HepG2 (cell line): ENCODE measurements at regions not wholly inside any gene's neighbourhood (a gene's known extent, or its start where the extent isn't known, plus 50 kb on each side); places are given as distances from the start of the nearest gene placed in this dataset.

Experiments used
- ATAC-seq: fragments of 200-7000 bp; cut with Tn5 transposase; 3 replicates; pipeline ENCODE4 v1.9.1; 2020; ENCODE audit warnings: mild to moderate bottlenecking, moderate library complexity
- BruUV-seq: library from RNA; stranded (reverse); fragments of 400-500 nt; replicated peaks from 2 replicates; lab custom pipeline; 2021; lab: Mats Ljungman, UMichigan
- CTCF ChIA-PET: fragments of 300-600 bp; formaldehyde crosslinking; extraction: SDS; loops from one replicate; lab custom pipeline; 2021; ENCODE audit warnings: low total read pairs, inconsistent platforms, low intra/inter-chr PET ratio; lab: Yijun Ruan, JAX
- POLR2A ChIA-PET: fragments of 350-600 bp; sonication (Branson Sonifier 250); formaldehyde crosslinking; loops from one replicate; lab custom pipeline; 2020; ENCODE audit warnings: antibody characterized with exemption, inconsistent platforms; lab: Yijun Ruan, JAX
- DNase-seq: peaks from one replicate; pipeline ENCODE4 v3.0.0-alpha.2; 2015; ENCODE audit warnings: low spot score
- FAIRE-seq: peaks from 3 replicates; lab custom pipeline; 2011; peaks lifted over from hg19 to GRCh38; lab: Jason Lieb, UNC
- H2AFZ ChIP-seq: one replicate; pipeline ENCODE4 v1.6.1; 2011; ENCODE audit warnings: low read length, inconsistent platforms
- H3K27ac ChIP-seq: fragments of 300-600 bp; 3 replicates; pipeline ENCODE4 v1.8.0; 2011; ENCODE audit warnings: mixed run types, mild to moderate bottlenecking, mixed read lengths, low read length, inconsistent platforms; ENCODE audit not compliant: insufficient read depth; ENCODE audit errors: extremely low read length
- H3K27me3 ChIP-seq, 2 experiments: fragments of 200-600 bp in 1 of 2; 2 replicates in 1 of 2; 3 replicates in 1 of 2; pipeline versions ENCODE4 v1.6.0 to v1.8.0; 2011; ENCODE audit warnings: low read length in 2 of 2, mild to moderate bottlenecking in 2 of 2, moderate library complexity in 2 of 2, inconsistent platforms in 1 of 2; ENCODE audit not compliant: insufficient read depth in 2 of 2, control insufficient read depth in 1 of 2
- H3K36me3 ChIP-seq, 2 experiments: fragments of 200-600 bp in 1 of 2; replicated peaks in 1 of 2; 2 replicates in 1 of 2; 3 replicates in 1 of 2; pipeline versions ENCODE4 v1.5.1 to v1.8.0; 2011; ENCODE audit warnings: low read length in 2 of 2, inconsistent platforms in 1 of 2; ENCODE audit not compliant: insufficient read depth in 2 of 2, control insufficient read depth in 1 of 2
- H3K4me1 ChIP-seq: 2 replicates; pipeline ENCODE4 v1.5.1; 2012; ENCODE audit warnings: low read length, inconsistent platforms; ENCODE audit not compliant: insufficient read depth
- H3K4me2 ChIP-seq: 2 replicates; pipeline ENCODE4 v1.6.0; 2011; ENCODE audit warnings: low read depth, low read length, inconsistent platforms
- H3K4me3 ChIP-seq, 3 experiments: fragments of 200-600 bp in 1 of 3; sonication (generic), shearing (Covaris generic) in 1 of 3; replicated peaks in 1 of 3; 2 replicates each; pipeline ENCODE4 v1.5.1; 2011 to 2016; ENCODE audit warnings: low read length in 3 of 3, inconsistent platforms in 2 of 3, low read depth in 2 of 3, mild to moderate bottlenecking in 2 of 3, control low read depth in 1 of 3, mixed read lengths in 1 of 3; ENCODE audit not compliant: insufficient read depth in 1 of 3
- H3K79me2 ChIP-seq: one replicate; pipeline ENCODE4 v1.6.1; 2011; ENCODE audit warnings: low read length, inconsistent platforms; ENCODE audit not compliant: insufficient read depth
- H3K9ac ChIP-seq: 2 replicates; pipeline ENCODE4 v1.6.0; 2011; ENCODE audit warnings: mild to moderate bottlenecking, low read depth, low read length, inconsistent platforms; ENCODE audit not compliant: insufficient read depth
- H3K9me3 ChIP-seq: 2 replicates; pipeline ENCODE4 v1.5.1; 2012; ENCODE audit warnings: mild to moderate bottlenecking, low read length
- H4K20me1 ChIP-seq: 2 replicates; pipeline ENCODE4 v1.6.0; 2011; ENCODE audit warnings: inconsistent platforms, mild to moderate bottlenecking, low read length, moderate library complexity; ENCODE audit not compliant: insufficient read depth
- CEBPG ChIP-seq: IDR thresholded peaks from 2 replicates; pipeline ENCODE4 v1.6.1; 2016
- ELF4 ChIP-seq: sonication (generic); formaldehyde crosslinking; IDR thresholded peaks from 2 replicates; pipeline ENCODE4 v1.5.0; 2020; ENCODE audit warnings: missing genetic modification reagents, mild to moderate bottlenecking, moderate library complexity, borderline replicate concordance
- GATAD2A ChIP-seq: IDR thresholded peaks from 2 replicates; pipeline ENCODE4 v1.6.1; 2016
- GZF1 ChIP-seq: sonication (generic); formaldehyde crosslinking; IDR thresholded peaks from 2 replicates; pipeline ENCODE4 v1.5.1; 2020; ENCODE audit warnings: mild to moderate bottlenecking, missing genetic modification reagents
- HNF1B ChIP-seq: sonication (generic); formaldehyde crosslinking; IDR thresholded peaks from 2 replicates; pipeline ENCODE4 v1.5.1; 2020; ENCODE audit warnings: mild to moderate bottlenecking, moderate library complexity, missing genetic modification reagents
- NFIC ChIP-seq: IDR thresholded peaks from 2 replicates; pipeline ENCODE4 v1.6.1; 2012; ENCODE audit warnings: mild to moderate bottlenecking, low read length, inconsistent platforms
- NFKB2 ChIP-seq: sonication (generic); formaldehyde crosslinking; IDR thresholded peaks from 2 replicates; pipeline ENCODE4 v1.4.0; 2020; ENCODE audit warnings: missing genetic modification reagents, borderline replicate concordance
- RXRB ChIP-seq: IDR thresholded peaks from 2 replicates; pipeline ENCODE4 v1.6.1; 2016; ENCODE audit warnings: borderline replicate concordance, missing genetic modification reagents, missing compliant biosample characterization
- SMARCE1 ChIP-seq: fragments of 450-650 bp; IDR thresholded peaks from 2 replicates; pipeline ENCODE4 v1.6.1; 2017; ENCODE audit warnings: borderline replicate concordance
- TARDBP ChIP-seq: sonication (generic); formaldehyde crosslinking; IDR thresholded peaks from 2 replicates; pipeline ENCODE4 v1.8.0; 2022; ENCODE audit warnings: mild to moderate bottlenecking, missing genetic modification reagents
- ZNF274 ChIP-seq: sonication (generic); formaldehyde crosslinking; IDR thresholded peaks from 2 replicates; pipeline ENCODE4 v1.5.1; 2020; ENCODE audit warnings: mild to moderate bottlenecking, missing genetic modification reagents
- ZNF331 ChIP-seq: sonication (generic); formaldehyde crosslinking; IDR thresholded peaks from 2 replicates; pipeline ENCODE4 v1.4.0; 2020; ENCODE audit warnings: missing genetic modification reagents
- WGBS: methylation state at CpG from one replicate; pipeline ENCODE4 v1.1.6; 2017; ENCODE audit warnings: low lambda C conversion rate; 5-methylcytosine and 5-hydroxymethylcytosine counted together
- in situ Hi-C: cut with HindIII; loops from 2 replicates; pipeline ENCODE4 v1.10.0; 2017; ENCODE audit warnings: low pct_unique_long_range_greater_than_20kb; ENCODE audit not compliant: extremely low pct_ligation_motif_present
- intact Hi-C: fragments of 100-400 bp; cut with micrococcal nuclease; formaldehyde crosslinking; loops from one replicate; pipeline ENCODE4 v1.10.0; 2022; ENCODE audit not compliant: unreplicated experiment
- TF ChIP-seq, protein P1 (sequence below): sonication (generic); formaldehyde crosslinking; IDR thresholded peaks from 2 replicates; pipeline ENCODE4 v1.4.0; 2020; ENCODE audit warnings: missing genetic modification reagents
- TF ChIP-seq, protein P2 (sequence below): sonication (generic); formaldehyde crosslinking; IDR thresholded peaks from 2 replicates; pipeline ENCODE4 v1.8.1; 2022; ENCODE audit warnings: mild to moderate bottlenecking, missing genetic modification reagents

GRCh38 chr1:59066236-59066635 lies 230.7 kb upstream of the FGGY start:
- no peak overlapping the region for H3K4me3 ChIP-seq
- peak; percentile 57; the same call in 2 of the 3 replicates for ATAC-seq
- ChIA-PET POLR2A (no interaction called here), CTCF (no interaction called here)
- in situ Hi-C loops = no loop called here
- DNase-seq = no peak
- H3K27me3 ChIP-seq = no peaks in the 10 kb centered on the region; a peak in 1 of 5 replicates
- no peaks in the 10 kb centered on the region for H3K36me3 ChIP-seq
- 0% methylated on average over 2 of the region's 2 CpGs for WGBS
- no peak overlapping the region for H3K27ac ChIP-seq
- H3K4me2 ChIP-seq = no peak overlapping the region; the same call in 1 of the 2 replicates
- intact Hi-C loops = no loop called here
- TF ChIP-seq HNF1B (0 out of 2 replicates have a peak, but pooled peaks have one; percentile 11), GZF1 (no peak)
- TF ChIP-seq, all 625 proteins: peak for 1
- FAIRE-seq = no peak
- Histone ChIP-seq H2AFZ (no peak overlapping the region), H3K4me1 (peaks cover 43% of the 10 kb centered on the region), H3K9ac (no peak overlapping the region), H3K9me3 (no peaks in the 10 kb centered on the region), H3K79me2 (no peaks in the 10 kb centered on the region), H4K20me1 (no peaks in the 10 kb centered on the region)
- BruUV-seq = no TSS peak

DNA sequence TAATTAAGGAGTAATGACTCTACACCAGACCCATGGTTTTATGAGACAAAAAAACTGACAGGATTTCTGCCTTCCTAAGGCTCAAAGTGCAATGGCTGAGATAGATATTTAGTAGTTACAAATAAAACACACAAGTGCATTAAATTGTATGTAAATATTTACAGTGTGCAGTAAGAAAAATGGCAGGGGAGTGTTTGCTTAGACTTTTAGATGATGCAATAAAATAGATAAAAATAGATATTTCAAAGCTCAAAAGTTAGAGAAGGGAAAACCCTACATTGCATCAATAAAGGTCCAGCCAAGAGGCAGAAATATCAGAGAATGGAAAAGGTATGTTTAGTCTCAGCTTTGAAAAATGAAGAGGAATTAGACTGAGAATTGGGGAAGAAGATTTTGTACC lies 226.3 kb upstream of the FGGY start:
- no peak overlapping the region for H2AFZ ChIP-seq
- peak; percentile 44 for DNase-seq
- in situ Hi-C loops = no loop called here
- H3K9ac ChIP-seq = peak overlapping the region; percentile 73
- FAIRE-seq = no peak
- H3K27ac ChIP-seq = peak overlapping the region; percentile 80
- no peak overlapping the region for H3K4me3 ChIP-seq
- no peak; the same call in 2 of the 3 replicates for ATAC-seq
- intact Hi-C loops = loop anchor here (10.0 kb wide), 1 partner anchor 224 kb away; the partner anchor contains the start of gene FGGY
- no peaks in the 10 kb centered on the region for H3K27me3 ChIP-seq
- no TSS peak for BruUV-seq
- no peaks in the 10 kb centered on the region for H4K20me1 ChIP-seq
- CTCF ChIA-PET = no interaction called here
- no peaks in the 10 kb centered on the region for H3K36me3 ChIP-seq
- H3K4me1 ChIP-seq = peaks cover 83% of the 10 kb centered on the region
- peak overlapping the region; percentile 67 for H3K4me2 ChIP-seq
- no peaks in the 10 kb centered on the region for H3K79me2 ChIP-seq
- POLR2A ChIA-PET = interaction anchor here (0.9 to 2.2 kb wide), 3 partner anchors 18 to 287 kb away, joined by 3 to 9 read pairs (median 6); partner anchors contain the start of genes FGGY and JUN
- no peaks in the 10 kb centered on the region for H3K9me3 ChIP-seq
- no peak for TF ChIP-seq NFKB2
- no peak for TF ChIP-seq TARDBP (CRISPR knock-in tag)
- TF ChIP-seq, protein P1, sequence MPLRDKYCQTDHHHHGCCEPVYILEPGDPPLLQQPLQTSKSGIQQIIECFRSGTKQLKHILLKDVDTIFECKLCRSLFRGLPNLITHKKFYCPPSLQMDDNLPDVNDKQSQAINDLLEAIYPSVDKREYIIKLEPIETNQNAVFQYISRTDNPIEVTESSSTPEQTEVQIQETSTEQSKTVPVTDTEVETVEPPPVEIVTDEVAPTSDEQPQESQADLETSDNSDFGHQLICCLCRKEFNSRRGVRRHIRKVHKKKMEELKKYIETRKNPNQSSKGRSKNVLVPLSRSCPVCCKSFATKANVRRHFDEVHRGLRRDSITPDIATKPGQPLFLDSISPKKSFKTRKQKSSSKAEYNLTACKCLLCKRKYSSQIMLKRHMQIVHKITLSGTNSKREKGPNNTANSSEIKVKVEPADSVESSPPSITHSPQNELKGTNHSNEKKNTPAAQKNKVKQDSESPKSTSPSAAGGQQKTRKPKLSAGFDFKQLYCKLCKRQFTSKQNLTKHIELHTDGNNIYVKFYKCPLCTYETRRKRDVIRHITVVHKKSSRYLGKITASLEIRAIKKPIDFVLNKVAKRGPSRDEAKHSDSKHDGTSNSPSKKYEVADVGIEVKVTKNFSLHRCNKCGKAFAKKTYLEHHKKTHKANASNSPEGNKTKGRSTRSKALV = no peak
- no peak for TF ChIP-seq ELF4 (CRISPR knock-in tag)
- no peak for TF ChIP-seq ZNF274 (CRISPR knock-in tag)
- TF ChIP-seq ZNF331 (CRISPR knock-in tag) = no peak
- TF ChIP-seq, protein P2, sequence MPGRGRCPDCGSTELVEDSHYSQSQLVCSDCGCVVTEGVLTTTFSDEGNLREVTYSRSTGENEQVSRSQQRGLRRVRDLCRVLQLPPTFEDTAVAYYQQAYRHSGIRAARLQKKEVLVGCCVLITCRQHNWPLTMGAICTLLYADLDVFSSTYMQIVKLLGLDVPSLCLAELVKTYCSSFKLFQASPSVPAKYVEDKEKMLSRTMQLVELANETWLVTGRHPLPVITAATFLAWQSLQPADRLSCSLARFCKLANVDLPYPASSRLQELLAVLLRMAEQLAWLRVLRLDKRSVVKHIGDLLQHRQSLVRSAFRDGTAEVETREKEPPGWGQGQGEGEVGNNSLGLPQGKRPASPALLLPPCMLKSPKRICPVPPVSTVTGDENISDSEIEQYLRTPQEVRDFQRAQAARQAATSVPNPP = no peak
- peak; percentile 32; the same call in 1 of the 2 replicates for TF ChIP-seq RXRB
- TF ChIP-seq CEBPG (CRISPR knock-in tag) = peak; percentile 65
- no peak for TF ChIP-seq SMARCE1
- TF ChIP-seq GATAD2A = peak; percentile 86
- TF ChIP-seq NFIC = peak; percentile 41; the same call in 1 of the 2 replicates
